ENCODE measurements at regions not wholly inside any gene's neighbourhood (a gene's known extent, or its start where the extent isn't known, plus 50 kb on each side); places are given as distances from the start of the nearest gene placed in this dataset.

- ATAC-seq (no peak), DNase-seq (ENCODE audit: low read depth, low spot score) (no peak)
- H3K4me2 ChIP-seq (ENCODE audit: low read length), result no peak overlapping the region
- H3K9me2 ChIP-seq (ENCODE audit: insufficient read depth), result no peaks in the 10 kb centered on the region
- TF ChIP-seq POLR2A (IDR thresholded peaks at IDR 0.05; ENCODE audit: borderline replicate concordance, extremely low read depth, insufficient read depth, insufficient read length) (no peak), CBX3 (IDR thresholded peaks at IDR 0.05; ENCODE audit: low read depth) (no peak), EGR1 (IDR thresholded peaks at IDR 0.05; ENCODE audit: low read depth) (no peak), EZH2phosphoT487 (IDR thresholded peaks at IDR 0.05; ENCODE audit: borderline replicate concordance) (no peak), REST (IDR thresholded peaks at IDR 0.05; ENCODE audit: low read depth) (no peak), FOSL1 (IDR thresholded peaks at IDR 0.05; ENCODE audit: low read depth) (no peak), JUND (IDR thresholded peaks at IDR 0.05) (no peak)
- no peak overlapping the region for H3K4me3 ChIP-seq (replicated peaks in 1 of 2; ENCODE audit: low read depth in 1 of 2, low read length in 2 of 2)
- no TSS peak for BruUV-seq (replicated peaks)
- ChIA-PET CTCF (no interaction called here), POLR2A (no interaction called here), RAD21 (ENCODE audit: low non-redundant PET in 1 of 2, low total read pairs in 2 of 2, uncharacterized antibody in 2 of 2, unreplicated experiment in 2 of 2) (no interaction called here)
- no peaks in the 10 kb centered on the region for H3K79me2 ChIP-seq (ENCODE audit: insufficient read depth, low read length)
- peaks cover 4% of the 10 kb centered on the region in 2 experiments; a peak in 2 of 4 replicates for H3K4me1 ChIP-seq (ENCODE audit: control insufficient read depth in 1 of 2, insufficient read depth in 2 of 2, low read length in 2 of 2)
- H2AFZ ChIP-seq (ENCODE audit: low read depth, low read length, poor library complexity, severe bottlenecking), result no peak overlapping the region
- H4K20me1 ChIP-seq (ENCODE audit: insufficient read depth), result no peaks in the 10 kb centered on the region
- no peak overlapping the region for H3K9ac ChIP-seq (ENCODE audit: low read length)
- H3K9me3 ChIP-seq (ENCODE audit: control insufficient read depth in 1 of 2, insufficient read depth in 1 of 2, low read depth in 1 of 2, low read length in 2 of 2), result no peaks in the 10 kb centered on the region
- no peak overlapping the region for H3K27ac ChIP-seq (ENCODE audit: low read depth, low read length)
- H3K36me3 ChIP-seq (ENCODE audit: control insufficient read depth in 1 of 2, insufficient read depth in 2 of 2, low read length in 2 of 2), result no peaks in the 10 kb centered on the region
- H3K27me3 ChIP-seq (ENCODE audit: insufficient read depth, low read length), result no peaks in the 10 kb centered on the region
- intact Hi-C loops (cut with micrococcal nuclease), result no loop called here
These were observed 68.7 kb downstream of the MAP10 start for GRCh38 chr1:232873931-232874330.

GRCh38 chr1:232875536-232875935 is 70.3 kb downstream of the MAP10 start:
- ChIA-PET CTCF (no interaction called here), RAD21 (ENCODE audit: low non-redundant PET in 1 of 2, low total read pairs in 2 of 2, uncharacterized antibody in 2 of 2, unreplicated experiment in 2 of 2) (no interaction called here), POLR2A (no interaction called here)
- no peak overlapping the region for H2AFZ ChIP-seq (ENCODE audit: low read depth, low read length, poor library complexity, severe bottlenecking)
- DNase-seq (ENCODE audit: low read depth, low spot score), result no peak
- no peaks in the 10 kb centered on the region for H3K27me3 ChIP-seq (ENCODE audit: insufficient read depth, low read length)
- no peaks in the 10 kb centered on the region for H4K20me1 ChIP-seq (ENCODE audit: insufficient read depth)
- no TSS peak for BruUV-seq (replicated peaks)
- H3K4me3 ChIP-seq (replicated peaks in 1 of 2; ENCODE audit: low read depth in 1 of 2, low read length in 2 of 2), result no peak overlapping the region
- H3K9me3 ChIP-seq (ENCODE audit: control insufficient read depth in 1 of 2, insufficient read depth in 1 of 2, low read depth in 1 of 2, low read length in 2 of 2), result no peaks in the 10 kb centered on the region
- H3K4me2 ChIP-seq (ENCODE audit: low read length), result no peak overlapping the region
- H3K27ac ChIP-seq (ENCODE audit: low read depth, low read length), result no peak overlapping the region
- H3K36me3 ChIP-seq (ENCODE audit: control insufficient read depth in 1 of 2, insufficient read depth in 2 of 2, low read length in 2 of 2), result no peaks in the 10 kb centered on the region
- no peaks in the 10 kb centered on the region for H3K4me1 ChIP-seq (ENCODE audit: control insufficient read depth in 1 of 2, insufficient read depth in 2 of 2, low read length in 2 of 2)
- TF ChIP-seq MAX (IDR thresholded peaks at IDR 0.05), result no peak
- TF ChIP-seq FOSL1 (IDR thresholded peaks at IDR 0.05; ENCODE audit: low read depth), result no peak
- no peak for TF ChIP-seq POLR2A (IDR thresholded peaks at IDR 0.05; ENCODE audit: borderline replicate concordance, extremely low read depth, insufficient read depth, insufficient read length)
- no peak for TF ChIP-seq EZH2 (IDR thresholded peaks at IDR 0.05)
- no peak for TF ChIP-seq SRF (IDR thresholded peaks at IDR 0.05; ENCODE audit: low read depth)
- TF ChIP-seq ATF3 (IDR thresholded peaks at IDR 0.05), result no peak
- TF ChIP-seq RAD21 (IDR thresholded peaks at IDR 0.05; ENCODE audit: low read depth), result no peak
- TF ChIP-seq JUND (IDR thresholded peaks at IDR 0.05), result no peak
- TF ChIP-seq POLR2AphosphoS5 (IDR thresholded peaks at IDR 0.05; ENCODE audit: low read depth, low read length), result no peak
- no peaks in the 10 kb centered on the region for H3K79me2 ChIP-seq (ENCODE audit: insufficient read depth, low read length)
- H3K9me2 ChIP-seq (ENCODE audit: insufficient read depth), result no peaks in the 10 kb centered on the region
- no peak for ATAC-seq
- intact Hi-C loops (cut with micrococcal nuclease), result no loop called here
- no peak overlapping the region for H3K9ac ChIP-seq (ENCODE audit: low read length)

Measured in HCT116 (cell line).